ENCODE measurements at regions not wholly inside any gene's neighbourhood (a gene's known extent, or its start where the extent isn't known, plus 50 kb on each side); places are given as distances from the start of the nearest gene placed in this dataset.

- ATAC-seq: no peak
- Mint-ChIP-seq H3K9me3 (peaks cover 33% of the 10 kb centered on the region), H3K27me3 (peaks cover 6% of the 10 kb centered on the region), H3K4me1 (no peaks in the 10 kb centered on the region), H3K36me3 (ENCODE audit: low read depth) (no peaks in the 10 kb centered on the region), H3K4me3 (no peak overlapping the region), H3K27ac (no peak overlapping the region)
- DNase-seq: no peak
These were observed 51.5 kb upstream of the TMEM158 start for GRCh38 chr3:45277636-45278035.

- no peaks in the 10 kb centered on the region for H3K4me1 Mint-ChIP-seq
- ATAC-seq: no peak
- H3K4me3 Mint-ChIP-seq: no peak overlapping the region
- H3K36me3 Mint-ChIP-seq (ENCODE audit: low read depth): no peaks in the 10 kb centered on the region
- peaks cover 33% of the 10 kb centered on the region for H3K9me3 Mint-ChIP-seq
- no peak for DNase-seq
- peaks cover 16% of the 10 kb centered on the region for H3K27me3 Mint-ChIP-seq
- no peak overlapping the region for H3K27ac Mint-ChIP-seq
These were observed 54.1 kb upstream of the TMEM158 start for GRCh38 chr3:45280232-45280631.

- DNase-seq (no peak), ATAC-seq (no peak)
- Mint-ChIP-seq H3K9me3 (peaks cover 33% of the 10 kb centered on the region), H3K27ac (no peak overlapping the region), H3K4me3 (no peak overlapping the region), H3K36me3 (ENCODE audit: low read depth) (no peaks in the 10 kb centered on the region), H3K4me1 (no peaks in the 10 kb centered on the region), H3K27me3 (peaks cover 18% of the 10 kb centered on the region)
These were observed 54.9 kb upstream of the TMEM158 start for GRCh38 chr3:45280971-45281370.

GRCh38 chr3:45283471-45283870, 57.4 kb upstream of the TMEM158 start:
- no peak for ATAC-seq
- H3K27me3 Mint-ChIP-seq: peaks cover 30% of the 10 kb centered on the region
- no peaks in the 10 kb centered on the region for H3K36me3 Mint-ChIP-seq (ENCODE audit: low read depth)

GRCh38 chr3:45297331-45297730, 71.2 kb upstream of the TMEM158 start:
- peaks cover 20% of the 10 kb centered on the region for H3K27me3 Mint-ChIP-seq

More at GRCh38 chr3:45283471-45283870, 57.4 kb upstream of the TMEM158 start:
- peaks cover 18% of the 10 kb centered on the region for H3K9me3 Mint-ChIP-seq
- H3K4me3 Mint-ChIP-seq: no peak overlapping the region
- H3K4me1 Mint-ChIP-seq: no peaks in the 10 kb centered on the region
- no peak for DNase-seq
- H3K27ac Mint-ChIP-seq: no peak overlapping the region

GRCh38 chr3:45302470-45302869, 76.4 kb upstream of the TMEM158 start:
- peaks cover 17% of the 10 kb centered on the region for H3K9me3 Mint-ChIP-seq
- no peak overlapping the region for H3K4me3 Mint-ChIP-seq
- peaks cover 2% of the 10 kb centered on the region for H3K36me3 Mint-ChIP-seq (ENCODE audit: low read depth)
- ATAC-seq (no peak), DNase-seq (no peak)
- H3K4me1 Mint-ChIP-seq: no peaks in the 10 kb centered on the region
- H3K27ac Mint-ChIP-seq: no peak overlapping the region
- H3K27me3 Mint-ChIP-seq: peaks cover 16% of the 10 kb centered on the region

More at GRCh38 chr3:45297331-45297730, 71.2 kb upstream of the TMEM158 start:
- H3K4me1 Mint-ChIP-seq: no peaks in the 10 kb centered on the region
- H3K36me3 Mint-ChIP-seq (ENCODE audit: low read depth): peaks cover 2% of the 10 kb centered on the region
- ATAC-seq (no peak), DNase-seq (no peak)
- H3K9me3 Mint-ChIP-seq: peaks cover 7% of the 10 kb centered on the region
- H3K27ac Mint-ChIP-seq: no peak overlapping the region
- H3K4me3 Mint-ChIP-seq: no peak overlapping the region

GRCh38 chr3:45306406-45307008, 80.4 kb upstream of the TMEM158 start:
- Mint-ChIP-seq H3K27ac (no peak overlapping the region), H3K9me3 (peaks cover 12% of the 10 kb centered on the region), H3K27me3 (peaks cover 11% of the 10 kb centered on the region), H3K36me3 (ENCODE audit: low read depth) (no peaks in the 10 kb centered on the region), H3K4me1 (no peaks in the 10 kb centered on the region), H3K4me3 (no peak overlapping the region)
- DNase-seq (no peak), ATAC-seq (no peak)

GRCh38 chr3:45309876-45310275, 78.5 kb upstream of the LARS2 start:
- ATAC-seq: no peak
- no peak overlapping the region for H3K27ac Mint-ChIP-seq

GRCh38 chr3:45311327-45311726, 77.0 kb upstream of the LARS2 start:
- no peak overlapping the region for H3K27ac Mint-ChIP-seq
- no peak overlapping the region for H3K4me3 Mint-ChIP-seq
- no peaks in the 10 kb centered on the region for H3K4me1 Mint-ChIP-seq
- peaks cover 4% of the 10 kb centered on the region for H3K9me3 Mint-ChIP-seq
- H3K27me3 Mint-ChIP-seq: peaks cover 7% of the 10 kb centered on the region
- no peaks in the 10 kb centered on the region for H3K36me3 Mint-ChIP-seq (ENCODE audit: low read depth)
- ATAC-seq: no peak
- DNase-seq: no peak

More at GRCh38 chr3:45309876-45310275, 78.5 kb upstream of the LARS2 start:
- no peaks in the 10 kb centered on the region for H3K4me1 Mint-ChIP-seq
- peaks cover 7% of the 10 kb centered on the region for H3K27me3 Mint-ChIP-seq
- DNase-seq: no peak
- no peaks in the 10 kb centered on the region for H3K36me3 Mint-ChIP-seq (ENCODE audit: low read depth)
- H3K9me3 Mint-ChIP-seq: peaks cover 4% of the 10 kb centered on the region
- no peak overlapping the region for H3K4me3 Mint-ChIP-seq

- DNase-seq: no peak
- Mint-ChIP-seq H3K27ac (no peak overlapping the region), H3K4me3 (no peak overlapping the region), H3K27me3 (peaks cover 6% of the 10 kb centered on the region), H3K36me3 (ENCODE audit: low read depth) (no peaks in the 10 kb centered on the region), H3K9me3 (peaks cover 2% of the 10 kb centered on the region), H3K4me1 (no peaks in the 10 kb centered on the region)
- no peak for ATAC-seq
These were observed 76.2 kb upstream of the LARS2 start for GRCh38 chr3:45311953-45312801.

GRCh38 chr3:45312836-45313493, 75.4 kb upstream of the LARS2 start:
- no peak for DNase-seq
- H3K4me3 Mint-ChIP-seq: no peak overlapping the region
- no peak overlapping the region for H3K27ac Mint-ChIP-seq
- no peak for ATAC-seq
- no peaks in the 10 kb centered on the region for H3K4me1 Mint-ChIP-seq
- H3K9me3 Mint-ChIP-seq: no peaks in the 10 kb centered on the region
- H3K27me3 Mint-ChIP-seq: peaks cover 5% of the 10 kb centered on the region
- no peaks in the 10 kb centered on the region for H3K36me3 Mint-ChIP-seq (ENCODE audit: low read depth)

- no peaks in the 10 kb centered on the region for H3K9me3 Mint-ChIP-seq
- no peak for ATAC-seq
- peaks cover 5% of the 10 kb centered on the region for H3K27me3 Mint-ChIP-seq
- no peak for DNase-seq
- no peaks in the 10 kb centered on the region for H3K36me3 Mint-ChIP-seq (ENCODE audit: low read depth)
- no peak overlapping the region for H3K4me3 Mint-ChIP-seq
- H3K4me1 Mint-ChIP-seq: no peaks in the 10 kb centered on the region
- H3K27ac Mint-ChIP-seq: no peak overlapping the region
These were observed 74.5 kb upstream of the LARS2 start for GRCh38 chr3:45313743-45314403.

GRCh38 chr3:45317710-45318109, 70.7 kb upstream of the LARS2 start:
- Mint-ChIP-seq H3K4me3 (no peak overlapping the region), H3K27me3 (peaks cover 7% of the 10 kb centered on the region), H3K4me1 (peaks cover 2% of the 10 kb centered on the region), H3K36me3 (ENCODE audit: low read depth) (no peaks in the 10 kb centered on the region), H3K9me3 (no peaks in the 10 kb centered on the region), H3K27ac (no peak overlapping the region)
- DNase-seq (no peak), ATAC-seq (no peak)

GRCh38 chr3:45318689-45319088, 69.7 kb upstream of the LARS2 start:
- Mint-ChIP-seq H3K27ac (no peak overlapping the region), H3K27me3 (peaks cover 7% of the 10 kb centered on the region), H3K36me3 (ENCODE audit: low read depth) (no peaks in the 10 kb centered on the region), H3K9me3 (no peaks in the 10 kb centered on the region), H3K4me3 (no peak overlapping the region), H3K4me1 (peaks cover 2% of the 10 kb centered on the region)
- DNase-seq: no peak
- ATAC-seq: no peak

Measured in activated naive CD8-positive, alpha-beta T cell treated with anti-CD3 and anti-CD28 coated beads, Interleukin-2, amount 50 U/mL, for 24 hours (primary cell).